Activated CD4-positive, CD25-positive, alpha-beta regulatory T cell treated with anti-CD3 and anti-CD28 coated beads, Interleukin-2, amount 50 U/mL, for 72 hours (primary cell): ENCODE measurements at regions not wholly inside any gene's neighbourhood (a gene's known extent, or its start where the extent isn't known, plus 50 kb on each side); places are given as distances from the start of the nearest gene placed in this dataset.
"Not testable (repeated sequence)": the region's sequence is repeated elsewhere in the genome, so short reads cannot be mapped to it uniquely, and the experiment has no call there.

Source experiments
- DNase-seq: peaks from one replicate; pipeline ENCODE4 v3.0.0; 2021

DNA sequence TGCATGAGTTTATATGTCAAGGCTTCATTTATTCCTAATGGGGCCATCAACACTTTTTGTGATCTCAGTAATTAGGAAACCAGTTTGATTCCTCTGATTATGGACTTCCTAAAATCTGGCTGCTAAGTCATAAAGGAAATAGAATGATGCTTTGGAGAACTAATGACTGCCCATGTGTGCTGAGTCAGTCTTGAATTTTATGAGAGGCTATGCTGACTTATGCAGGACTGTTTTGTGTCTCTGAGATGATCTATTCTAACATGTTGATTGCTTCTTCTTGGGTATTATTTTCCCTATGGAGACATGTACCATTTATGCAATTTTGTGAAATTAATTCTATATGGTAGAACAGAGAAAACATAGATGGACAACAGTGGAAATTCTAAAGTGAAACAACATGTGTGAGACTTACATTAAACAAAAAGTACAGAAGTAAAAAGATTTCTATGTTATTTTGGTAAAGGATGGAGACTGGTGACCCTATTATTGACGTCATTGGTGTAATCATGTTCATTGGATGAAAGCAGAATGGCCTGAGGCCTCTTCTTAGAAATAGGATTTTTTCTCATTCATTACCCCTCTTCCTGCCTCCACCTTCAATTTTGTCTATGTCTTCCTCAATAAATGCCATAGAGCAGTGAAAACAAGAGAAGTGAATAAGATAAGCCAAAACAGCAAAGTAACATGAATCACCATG, 1658.2 kb upstream of the PIK3C3 start:
- DNase-seq = no peak

DNA sequence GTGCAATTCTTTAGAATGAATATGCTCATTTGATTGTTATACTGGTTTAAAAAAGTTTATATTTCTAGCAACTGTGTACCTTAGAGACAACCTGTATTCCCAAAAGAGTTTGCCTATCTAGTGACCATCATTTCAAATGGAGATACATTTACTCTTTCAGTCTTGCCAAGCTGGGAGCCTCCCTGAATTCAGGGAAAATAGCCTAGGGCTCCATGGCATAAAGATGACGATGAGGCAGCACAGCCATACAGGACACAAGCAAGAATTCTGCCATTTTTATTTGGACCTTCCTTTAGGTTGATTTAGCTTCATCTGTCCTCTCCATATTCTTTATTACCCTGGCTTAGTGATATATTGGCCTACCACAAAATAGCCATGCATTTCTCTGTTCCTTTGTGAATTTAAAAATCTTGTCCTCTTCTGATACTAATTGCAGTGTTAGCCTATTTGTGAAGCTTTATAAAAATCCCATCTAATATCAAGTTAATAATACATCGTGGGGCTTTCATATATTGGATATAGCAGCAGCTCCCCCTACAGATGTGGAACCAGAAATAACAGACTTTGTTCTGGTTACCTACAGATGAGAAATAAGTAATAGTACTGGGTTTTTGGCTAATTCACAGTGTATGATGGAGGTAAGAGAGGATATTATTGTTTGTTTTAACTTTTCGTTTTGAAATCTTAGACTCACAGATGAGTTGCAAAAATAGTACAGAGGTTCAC, 1661.9 kb upstream of the PIK3C3 start:
- DNase-seq = no peak

DNA sequence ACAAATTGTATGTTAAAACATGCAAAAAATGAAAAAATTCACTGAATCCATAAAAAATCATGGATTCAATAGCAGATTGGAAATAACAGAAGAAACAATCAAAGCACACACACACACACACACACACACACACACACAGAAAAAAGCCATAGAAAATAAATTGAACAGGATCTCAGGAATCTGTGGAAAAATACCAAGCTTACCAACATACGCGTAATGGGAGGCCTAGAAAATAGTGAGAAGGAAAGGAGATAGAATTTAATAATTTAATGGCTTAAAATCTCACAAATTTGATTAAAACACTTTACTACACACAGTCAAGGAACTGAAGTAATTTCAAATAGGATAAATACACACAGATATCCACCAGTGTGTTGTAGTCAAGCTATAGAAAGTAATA, 1671.5 kb upstream of the PIK3C3 start:
- no peak for DNase-seq

DNA sequence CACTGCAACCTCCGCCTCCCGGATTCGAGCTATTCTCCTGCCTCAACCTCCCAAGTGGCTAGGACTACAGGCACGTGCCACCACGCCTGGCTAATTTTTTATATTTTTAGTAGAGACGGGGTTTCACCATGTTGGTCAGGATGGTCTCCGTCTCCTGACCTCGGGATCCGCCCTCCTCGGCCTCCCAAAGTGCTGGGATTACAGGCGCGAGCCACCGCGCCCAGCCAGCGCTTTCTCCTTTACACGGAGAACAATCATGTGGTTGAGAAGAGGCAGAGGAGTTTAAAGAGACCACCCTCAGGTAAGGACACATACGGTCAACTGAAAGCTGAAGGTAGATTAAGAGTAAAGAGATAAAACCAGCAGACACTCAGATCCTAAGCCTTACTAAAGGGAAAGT, 1673.7 kb upstream of the PIK3C3 start:
- DNase-seq = not testable (repeated sequence)

DNA sequence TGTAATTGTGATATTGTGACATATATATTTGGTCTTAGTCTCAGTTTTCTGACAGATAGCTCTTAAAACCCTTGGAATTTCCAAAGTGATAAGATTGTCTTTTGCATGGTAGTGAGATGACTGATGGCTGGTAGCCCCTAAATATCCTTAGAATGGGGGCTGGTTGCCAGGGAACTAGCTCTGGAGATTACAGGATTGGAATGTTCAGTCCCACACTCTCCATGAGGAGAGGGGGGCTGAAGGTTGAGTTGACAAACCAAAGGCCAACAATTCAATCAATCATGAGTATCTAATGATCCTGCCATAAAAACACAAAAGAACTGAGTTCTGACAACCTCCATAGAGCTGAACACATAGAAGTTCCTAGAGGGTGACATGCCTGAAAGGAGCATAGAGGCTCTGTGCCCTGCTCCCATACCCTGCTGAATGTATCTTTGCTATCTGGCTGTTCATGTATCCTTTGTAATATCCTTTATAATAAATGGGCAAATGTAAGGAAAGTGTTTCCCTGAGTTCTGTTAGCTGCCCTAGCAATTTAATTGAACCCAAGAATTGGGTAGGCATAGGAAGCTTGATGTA, 1680.3 kb upstream of the PIK3C3 start:
- no peak for DNase-seq

DNA sequence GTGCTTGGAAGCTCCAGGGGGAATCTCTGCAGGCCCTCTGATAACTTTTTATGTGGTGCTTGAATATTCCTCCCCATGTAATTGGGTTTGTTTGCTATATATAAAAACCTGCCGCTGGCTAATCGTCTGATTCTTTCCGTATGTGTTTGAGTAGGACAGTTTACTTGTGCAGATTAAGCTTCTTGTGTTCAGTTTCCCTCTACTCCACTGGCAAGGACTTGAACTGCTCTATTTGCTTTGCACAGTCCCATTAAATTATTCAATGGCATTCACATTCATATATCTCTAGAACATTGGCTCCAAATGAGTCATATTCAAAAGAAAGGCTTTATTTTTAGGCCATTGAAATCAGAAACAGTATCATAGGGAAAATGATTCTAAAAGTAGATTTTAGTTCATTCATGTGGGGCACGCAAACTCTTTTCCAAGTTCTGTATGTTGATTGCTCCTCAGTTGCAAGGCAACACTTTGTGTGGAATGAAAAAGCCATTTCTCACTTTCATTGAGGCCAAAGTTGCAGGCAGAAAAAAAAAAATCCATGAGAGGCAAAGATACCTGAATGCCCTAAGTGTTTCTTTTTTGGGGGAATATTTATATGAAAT, 1682.3 kb upstream of the PIK3C3 start:
- no peak for DNase-seq

DNA sequence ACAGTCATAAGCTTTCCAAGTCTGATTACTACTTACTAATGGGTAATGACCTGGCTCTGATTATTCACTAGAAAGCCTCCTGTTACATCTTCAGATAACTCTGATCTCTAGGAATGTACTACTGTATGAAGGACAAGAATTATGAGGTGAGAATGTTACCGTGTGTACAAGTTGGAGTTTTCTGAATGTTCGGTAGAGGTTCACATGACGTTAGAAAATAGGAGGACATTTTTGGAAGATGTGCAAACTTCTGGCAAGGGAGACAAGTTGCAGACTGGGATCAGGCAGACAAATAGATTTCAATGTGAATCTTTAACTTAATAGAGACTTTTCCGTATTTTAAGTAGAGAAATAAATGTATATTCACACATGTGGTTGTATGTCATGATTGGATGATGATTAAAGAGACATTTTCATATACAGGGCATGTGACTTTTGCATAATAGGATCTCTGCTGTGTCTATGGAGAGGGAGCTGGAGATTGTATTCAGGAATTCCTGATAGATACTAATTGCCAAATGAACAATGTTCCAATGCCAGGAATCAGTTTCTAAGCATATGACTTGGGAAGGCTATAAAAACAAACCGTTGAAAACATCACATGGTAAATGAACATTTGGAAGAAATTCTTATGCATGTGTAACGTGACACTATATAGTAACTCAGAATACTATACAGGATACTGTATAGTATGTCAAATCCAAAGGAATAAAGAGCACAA, 1695.8 kb upstream of the PIK3C3 start:
- DNase-seq = no peak

DNA sequence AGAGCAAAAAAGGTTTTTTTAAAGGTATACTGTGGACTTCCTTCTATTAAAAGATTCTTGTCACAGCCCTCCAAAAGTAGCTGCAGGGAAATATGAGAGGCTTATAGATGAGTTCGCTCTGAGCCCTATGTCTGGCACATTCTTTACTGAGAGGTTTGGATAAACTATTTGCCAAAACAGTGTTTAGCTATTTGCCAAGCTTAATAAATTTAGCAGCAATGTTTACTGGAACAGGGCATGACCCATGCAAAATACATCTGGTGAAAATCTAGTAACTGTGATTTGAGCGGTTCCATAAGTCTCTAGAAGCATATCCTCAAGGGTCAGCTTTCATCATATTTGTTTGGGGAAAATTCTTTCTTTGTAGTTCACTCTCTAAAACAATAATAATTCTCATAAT, 1696.7 kb upstream of the PIK3C3 start:
- no peak for DNase-seq

DNA sequence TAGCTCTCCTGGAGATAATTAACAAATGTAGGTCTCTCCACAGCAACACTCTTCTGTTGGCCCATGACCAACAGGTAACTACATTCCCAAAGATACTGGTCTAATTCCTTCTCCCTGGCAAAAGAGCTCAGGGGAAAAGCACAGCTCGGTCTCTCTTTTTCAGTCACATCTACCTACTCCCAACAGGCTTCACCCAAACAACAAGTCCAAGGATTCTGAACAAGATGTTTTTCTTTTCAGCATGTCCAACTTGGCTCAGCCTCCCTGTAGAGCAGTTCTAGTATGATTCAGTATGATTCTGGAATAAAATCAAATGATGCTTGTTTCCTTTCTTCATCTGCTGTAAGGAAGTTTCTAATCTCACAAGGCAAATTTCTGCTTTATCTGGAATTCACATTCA, 1704.8 kb upstream of the PIK3C3 start:
- DNase-seq = no peak

DNA sequence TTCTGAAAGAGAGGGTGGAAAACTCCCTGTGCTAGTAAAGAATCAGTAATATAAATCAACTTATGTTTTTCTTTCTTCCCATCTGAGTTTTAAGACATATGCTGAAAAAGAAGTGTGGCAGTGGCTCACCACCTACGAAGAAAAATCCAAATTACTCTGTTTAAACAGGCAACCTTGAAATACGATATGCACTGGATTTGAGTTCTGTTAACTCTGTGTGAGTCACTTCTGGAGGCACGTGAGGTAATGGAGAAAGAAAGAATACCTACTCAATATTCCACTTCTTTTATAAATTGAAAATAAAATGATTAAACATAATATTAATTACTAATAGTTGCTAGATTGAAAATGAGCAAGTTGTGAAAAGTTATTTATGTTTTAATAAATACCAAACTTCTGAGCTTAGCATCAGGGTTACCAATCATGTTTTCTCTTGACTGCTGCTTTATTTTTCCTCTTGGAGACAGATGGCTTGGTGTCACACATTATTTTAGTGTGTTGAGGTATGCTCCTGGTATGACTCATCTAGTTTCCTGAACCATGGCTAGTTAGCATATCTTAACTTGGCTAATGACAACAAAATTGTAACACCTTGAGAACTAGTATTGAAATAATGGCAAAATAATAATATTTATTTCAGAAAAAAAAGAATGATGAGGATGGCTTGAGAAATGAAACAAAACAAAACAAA, 1705.5 kb upstream of the PIK3C3 start:
- no peak for DNase-seq

DNA sequence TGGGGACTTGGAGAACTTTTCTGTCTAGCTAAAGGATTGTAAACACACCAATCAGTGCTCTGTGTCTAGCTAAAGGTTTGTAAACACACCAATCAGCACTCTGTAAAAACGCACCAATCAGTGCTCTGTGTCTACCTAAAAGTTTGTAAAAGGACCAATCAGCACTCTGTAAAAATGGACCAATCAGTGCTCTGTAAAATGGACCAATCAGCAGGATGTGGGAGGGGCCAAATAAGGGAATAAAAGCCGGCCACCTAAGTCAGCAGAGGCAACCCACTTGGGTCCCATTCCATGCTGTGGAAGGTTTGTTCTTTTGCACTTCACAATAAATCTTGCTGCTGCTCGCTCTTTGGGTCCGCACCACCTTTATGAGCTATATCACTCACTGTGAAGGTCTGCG, 1709.4 kb upstream of the PIK3C3 start:
- DNase-seq = not testable (repeated sequence)

DNA sequence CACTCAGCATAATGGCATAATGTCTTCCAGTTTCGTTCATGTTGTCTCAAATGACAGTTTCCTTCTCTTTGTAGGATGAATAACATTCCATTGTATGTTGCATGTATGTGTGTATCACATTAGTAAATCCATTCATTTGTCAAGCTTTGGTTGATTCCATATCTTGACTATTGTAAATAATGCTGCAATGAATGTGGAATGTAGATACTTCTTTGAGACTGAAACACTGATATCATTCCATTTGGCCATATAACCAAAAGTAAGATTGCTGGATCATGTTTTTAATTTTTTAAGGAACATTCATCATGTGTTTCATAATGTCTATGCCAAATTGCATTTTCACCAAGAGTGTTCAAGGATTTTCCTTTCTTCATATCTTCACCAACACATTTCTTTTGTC, 1711.4 kb upstream of the PIK3C3 start:
- no peak for DNase-seq

DNA sequence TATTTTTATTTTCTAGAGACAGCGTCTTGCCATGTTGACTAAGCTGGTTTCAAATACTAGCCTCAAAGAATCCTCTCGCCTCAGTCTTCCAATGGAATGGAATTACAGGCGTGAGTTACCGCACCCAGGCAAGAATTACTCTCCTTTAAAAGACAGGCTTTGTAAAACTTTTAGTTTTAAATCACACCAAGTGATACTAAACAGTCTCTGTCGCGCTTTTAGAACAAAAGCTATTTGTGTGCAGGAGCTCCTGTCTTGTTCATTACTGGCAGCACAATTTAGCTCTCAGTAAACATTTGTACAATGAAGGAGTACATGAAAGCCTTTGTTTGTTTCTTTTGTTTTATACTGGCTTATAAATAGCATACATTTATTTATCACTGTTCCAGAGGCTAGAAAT, 1719.2 kb upstream of the PIK3C3 start:
- no peak for DNase-seq

DNA sequence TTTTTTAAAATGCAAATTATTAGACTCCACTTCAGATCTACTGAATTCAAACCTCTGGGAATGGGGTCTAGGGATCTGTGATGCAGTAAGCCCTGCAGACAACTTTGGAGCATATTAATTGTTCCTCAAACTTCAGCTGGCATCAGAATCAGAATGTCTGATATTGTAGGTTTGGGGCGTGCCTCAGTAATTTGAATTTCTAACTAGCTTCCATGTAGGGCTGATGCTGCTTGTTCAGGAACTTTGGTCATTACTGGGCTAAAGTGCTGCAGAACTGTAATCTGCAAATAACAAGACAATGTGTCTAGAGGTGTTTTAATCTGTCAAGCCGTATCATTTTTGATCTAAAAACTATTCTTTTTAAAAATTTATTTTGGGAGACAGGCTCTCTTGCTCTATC, 1719.7 kb upstream of the PIK3C3 start:
- DNase-seq = no peak

DNA sequence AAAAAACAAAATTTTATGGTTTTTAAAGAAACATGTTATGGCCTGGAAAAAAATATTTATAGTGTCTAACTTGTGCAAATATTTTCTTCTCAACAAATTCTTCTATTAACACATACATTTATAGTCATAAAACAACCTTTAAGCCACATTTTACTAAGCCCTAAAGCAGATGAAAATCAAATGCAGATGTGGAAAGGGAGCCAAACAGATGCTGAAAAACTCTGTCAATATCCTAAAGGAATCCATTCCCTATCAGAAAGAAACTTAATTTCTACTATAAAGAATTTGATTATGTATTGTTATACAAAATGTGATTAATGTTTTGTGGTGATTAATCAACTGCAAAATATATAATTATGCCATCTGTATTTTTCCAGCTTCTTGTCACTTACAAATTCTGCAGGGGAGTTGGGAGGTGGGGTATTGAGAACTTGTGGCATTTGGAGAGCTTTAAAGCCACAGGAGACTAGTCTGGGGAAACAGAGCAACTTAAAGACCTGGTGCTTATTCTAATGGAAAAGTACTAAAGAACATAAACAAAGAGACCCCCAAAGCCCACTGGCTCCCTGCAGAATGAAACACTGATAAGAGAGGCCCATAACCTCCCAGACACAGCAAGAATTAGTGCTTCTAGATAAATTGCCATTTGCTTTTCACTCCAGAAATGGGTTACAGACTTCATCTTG, 1721.0 kb upstream of the PIK3C3 start:
- no peak for DNase-seq

DNA sequence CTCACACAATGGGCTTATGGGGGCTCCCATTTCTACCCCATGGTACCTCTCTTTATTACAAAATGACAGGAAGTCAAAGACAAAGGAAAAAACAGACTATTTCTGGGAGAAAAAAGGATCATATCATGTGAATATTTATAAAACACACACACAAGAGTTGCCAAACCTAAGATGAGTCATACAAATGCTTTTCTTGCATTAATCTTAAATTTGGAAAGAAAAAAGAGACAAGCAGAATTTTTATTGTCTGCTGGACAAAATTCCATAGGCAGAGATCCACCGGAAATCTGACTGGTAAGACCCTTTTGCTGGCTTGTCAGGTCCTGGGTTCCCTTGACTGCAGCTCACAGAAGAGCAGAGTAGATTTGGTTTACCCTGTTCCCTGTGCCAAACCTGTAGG, 1732.3 kb upstream of the PIK3C3 start:
- DNase-seq = no peak

DNA sequence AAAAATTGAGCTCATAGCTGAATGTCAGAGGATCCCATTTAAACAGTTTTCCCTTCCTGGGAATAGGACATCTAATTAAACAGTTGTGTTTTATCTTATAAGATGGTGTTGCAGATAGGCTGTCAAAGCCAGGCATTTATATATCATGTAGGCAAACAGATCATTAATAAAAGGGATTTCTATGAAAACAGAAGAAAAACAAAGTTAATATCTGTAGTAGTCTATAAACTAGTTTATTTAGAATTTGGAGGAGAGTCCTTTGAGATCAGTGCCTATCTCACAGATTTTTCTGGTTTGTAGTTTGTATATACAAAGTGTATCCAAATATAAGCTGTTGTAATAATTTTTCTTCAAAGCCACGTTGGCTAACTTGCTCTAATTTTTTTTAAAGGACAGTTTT, 1738.2 kb upstream of the PIK3C3 start:
- DNase-seq = no peak

DNA sequence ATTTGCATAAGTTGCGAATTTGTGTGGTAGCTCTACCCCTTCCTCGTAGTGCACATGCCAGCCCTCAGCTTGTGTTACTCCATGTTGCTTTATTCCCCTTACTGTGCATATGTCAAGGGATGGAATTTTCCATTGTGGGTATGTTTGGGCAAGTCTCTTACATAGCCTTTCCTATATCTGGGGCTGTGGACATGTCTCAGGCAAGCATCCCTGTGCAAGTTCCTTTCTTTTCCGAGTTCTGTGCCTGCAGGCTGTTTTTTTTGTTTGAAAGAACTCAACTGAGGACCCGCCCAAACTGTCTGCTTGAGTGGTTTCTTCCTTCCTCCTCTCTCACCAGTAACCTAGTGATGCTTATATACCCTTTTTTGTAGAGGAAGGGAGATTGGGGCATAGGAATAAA, 1739.1 kb upstream of the PIK3C3 start:
- DNase-seq = no peak

DNA sequence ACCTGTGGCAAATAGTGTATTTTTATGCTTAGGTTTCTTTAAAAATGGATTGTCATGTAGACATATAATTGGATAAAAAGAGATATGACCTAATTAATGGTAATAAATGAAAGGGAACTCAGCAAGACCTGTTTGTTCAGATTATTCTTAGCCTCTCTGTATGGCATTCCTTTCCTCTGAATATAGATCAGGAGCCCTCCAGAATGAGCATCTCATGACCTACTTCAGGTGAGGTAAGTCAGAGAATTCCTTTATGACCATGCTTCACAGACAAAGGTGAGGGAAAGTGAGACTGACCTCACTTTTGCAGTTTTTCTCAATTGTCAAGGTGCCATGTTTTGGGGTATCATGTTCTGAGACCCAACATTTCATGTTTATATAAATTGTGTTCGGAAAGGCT, 1744.3 kb upstream of the PIK3C3 start:
- no peak for DNase-seq

DNA sequence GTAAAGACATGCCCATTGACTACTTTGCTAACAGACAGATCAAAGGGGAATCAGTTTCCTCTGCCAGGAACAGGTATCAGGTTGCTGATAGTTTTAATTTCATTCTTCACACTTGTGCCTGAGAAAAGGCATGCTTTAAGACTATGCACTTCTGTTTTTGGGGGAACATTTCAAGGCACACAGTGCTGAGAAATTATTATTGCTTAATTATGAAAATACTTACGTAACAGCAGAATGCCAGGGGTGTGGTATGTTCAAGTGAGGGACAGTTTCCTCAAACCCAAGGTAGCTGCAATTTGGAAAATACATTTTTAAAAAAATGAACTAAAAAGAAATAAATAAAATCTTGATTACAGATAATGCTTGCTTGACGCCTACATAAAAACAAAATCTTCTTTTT, 1746.1 kb upstream of the PIK3C3 start:
- no peak for DNase-seq

DNA sequence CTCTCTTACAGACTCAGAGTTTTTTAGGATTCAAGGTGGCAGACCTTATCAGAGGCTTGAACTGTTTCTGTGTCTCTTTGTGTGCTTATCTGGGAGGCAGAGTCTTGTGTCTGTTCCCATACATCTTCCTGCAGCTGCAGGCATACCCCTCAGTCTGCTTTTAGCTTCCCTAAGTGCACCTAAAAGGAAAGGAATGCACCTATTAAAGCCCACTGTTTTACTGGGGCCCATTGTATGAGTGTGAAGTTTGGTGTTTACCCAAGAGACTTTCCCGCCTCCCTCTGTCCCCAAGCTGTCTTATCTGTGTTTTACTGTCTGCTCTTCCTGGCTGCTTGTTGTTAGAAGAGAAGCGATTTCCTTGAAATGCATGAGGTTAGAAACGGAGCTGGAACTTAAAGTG, 1757.3 kb upstream of the PIK3C3 start:
- DNase-seq = no peak

DNA sequence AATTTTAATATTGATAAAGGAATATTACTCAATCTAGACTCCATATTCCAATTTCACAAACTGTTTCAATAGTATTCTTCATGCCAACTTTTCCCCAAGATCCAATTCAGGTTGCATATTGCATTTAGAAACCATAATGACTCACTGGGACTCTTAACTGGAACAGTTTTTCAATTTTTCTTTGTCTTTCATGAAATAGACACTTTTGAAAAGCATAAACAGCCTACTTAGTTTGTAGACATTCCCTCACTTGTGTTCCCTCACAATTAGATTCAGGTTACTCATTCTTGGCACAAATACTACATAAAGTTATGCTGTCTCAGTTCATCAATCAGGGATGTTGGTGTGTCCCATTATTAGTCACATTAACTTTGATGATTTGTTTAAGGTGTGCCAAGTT, 1768.4 kb upstream of the PIK3C3 start:
- no peak for DNase-seq
